ENCODE measurements at regions not wholly inside any gene's neighbourhood (a gene's known extent, or its start where the extent isn't known, plus 50 kb on each side); places are given as distances from the start of the nearest gene placed in this dataset.

DNA sequence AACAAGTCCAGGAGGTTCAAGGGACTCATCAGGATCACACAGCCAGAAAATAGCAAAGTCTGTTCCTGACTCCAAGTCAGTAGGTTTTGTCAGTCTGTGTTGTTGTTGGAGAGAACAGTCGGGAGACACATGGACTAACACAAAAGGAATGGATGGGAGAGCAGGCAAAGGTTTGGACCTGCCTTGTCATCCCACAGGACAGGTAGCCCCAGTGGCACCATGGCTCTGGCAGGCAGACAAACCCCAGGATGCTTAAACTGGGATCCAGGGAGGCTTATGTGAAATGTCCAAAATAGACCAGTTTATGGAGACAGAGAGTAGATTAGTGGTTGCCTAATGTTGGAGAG is 201.6 kb upstream of the NAV2 start (continued):
- TF ChIP-seq, protein P1, sequence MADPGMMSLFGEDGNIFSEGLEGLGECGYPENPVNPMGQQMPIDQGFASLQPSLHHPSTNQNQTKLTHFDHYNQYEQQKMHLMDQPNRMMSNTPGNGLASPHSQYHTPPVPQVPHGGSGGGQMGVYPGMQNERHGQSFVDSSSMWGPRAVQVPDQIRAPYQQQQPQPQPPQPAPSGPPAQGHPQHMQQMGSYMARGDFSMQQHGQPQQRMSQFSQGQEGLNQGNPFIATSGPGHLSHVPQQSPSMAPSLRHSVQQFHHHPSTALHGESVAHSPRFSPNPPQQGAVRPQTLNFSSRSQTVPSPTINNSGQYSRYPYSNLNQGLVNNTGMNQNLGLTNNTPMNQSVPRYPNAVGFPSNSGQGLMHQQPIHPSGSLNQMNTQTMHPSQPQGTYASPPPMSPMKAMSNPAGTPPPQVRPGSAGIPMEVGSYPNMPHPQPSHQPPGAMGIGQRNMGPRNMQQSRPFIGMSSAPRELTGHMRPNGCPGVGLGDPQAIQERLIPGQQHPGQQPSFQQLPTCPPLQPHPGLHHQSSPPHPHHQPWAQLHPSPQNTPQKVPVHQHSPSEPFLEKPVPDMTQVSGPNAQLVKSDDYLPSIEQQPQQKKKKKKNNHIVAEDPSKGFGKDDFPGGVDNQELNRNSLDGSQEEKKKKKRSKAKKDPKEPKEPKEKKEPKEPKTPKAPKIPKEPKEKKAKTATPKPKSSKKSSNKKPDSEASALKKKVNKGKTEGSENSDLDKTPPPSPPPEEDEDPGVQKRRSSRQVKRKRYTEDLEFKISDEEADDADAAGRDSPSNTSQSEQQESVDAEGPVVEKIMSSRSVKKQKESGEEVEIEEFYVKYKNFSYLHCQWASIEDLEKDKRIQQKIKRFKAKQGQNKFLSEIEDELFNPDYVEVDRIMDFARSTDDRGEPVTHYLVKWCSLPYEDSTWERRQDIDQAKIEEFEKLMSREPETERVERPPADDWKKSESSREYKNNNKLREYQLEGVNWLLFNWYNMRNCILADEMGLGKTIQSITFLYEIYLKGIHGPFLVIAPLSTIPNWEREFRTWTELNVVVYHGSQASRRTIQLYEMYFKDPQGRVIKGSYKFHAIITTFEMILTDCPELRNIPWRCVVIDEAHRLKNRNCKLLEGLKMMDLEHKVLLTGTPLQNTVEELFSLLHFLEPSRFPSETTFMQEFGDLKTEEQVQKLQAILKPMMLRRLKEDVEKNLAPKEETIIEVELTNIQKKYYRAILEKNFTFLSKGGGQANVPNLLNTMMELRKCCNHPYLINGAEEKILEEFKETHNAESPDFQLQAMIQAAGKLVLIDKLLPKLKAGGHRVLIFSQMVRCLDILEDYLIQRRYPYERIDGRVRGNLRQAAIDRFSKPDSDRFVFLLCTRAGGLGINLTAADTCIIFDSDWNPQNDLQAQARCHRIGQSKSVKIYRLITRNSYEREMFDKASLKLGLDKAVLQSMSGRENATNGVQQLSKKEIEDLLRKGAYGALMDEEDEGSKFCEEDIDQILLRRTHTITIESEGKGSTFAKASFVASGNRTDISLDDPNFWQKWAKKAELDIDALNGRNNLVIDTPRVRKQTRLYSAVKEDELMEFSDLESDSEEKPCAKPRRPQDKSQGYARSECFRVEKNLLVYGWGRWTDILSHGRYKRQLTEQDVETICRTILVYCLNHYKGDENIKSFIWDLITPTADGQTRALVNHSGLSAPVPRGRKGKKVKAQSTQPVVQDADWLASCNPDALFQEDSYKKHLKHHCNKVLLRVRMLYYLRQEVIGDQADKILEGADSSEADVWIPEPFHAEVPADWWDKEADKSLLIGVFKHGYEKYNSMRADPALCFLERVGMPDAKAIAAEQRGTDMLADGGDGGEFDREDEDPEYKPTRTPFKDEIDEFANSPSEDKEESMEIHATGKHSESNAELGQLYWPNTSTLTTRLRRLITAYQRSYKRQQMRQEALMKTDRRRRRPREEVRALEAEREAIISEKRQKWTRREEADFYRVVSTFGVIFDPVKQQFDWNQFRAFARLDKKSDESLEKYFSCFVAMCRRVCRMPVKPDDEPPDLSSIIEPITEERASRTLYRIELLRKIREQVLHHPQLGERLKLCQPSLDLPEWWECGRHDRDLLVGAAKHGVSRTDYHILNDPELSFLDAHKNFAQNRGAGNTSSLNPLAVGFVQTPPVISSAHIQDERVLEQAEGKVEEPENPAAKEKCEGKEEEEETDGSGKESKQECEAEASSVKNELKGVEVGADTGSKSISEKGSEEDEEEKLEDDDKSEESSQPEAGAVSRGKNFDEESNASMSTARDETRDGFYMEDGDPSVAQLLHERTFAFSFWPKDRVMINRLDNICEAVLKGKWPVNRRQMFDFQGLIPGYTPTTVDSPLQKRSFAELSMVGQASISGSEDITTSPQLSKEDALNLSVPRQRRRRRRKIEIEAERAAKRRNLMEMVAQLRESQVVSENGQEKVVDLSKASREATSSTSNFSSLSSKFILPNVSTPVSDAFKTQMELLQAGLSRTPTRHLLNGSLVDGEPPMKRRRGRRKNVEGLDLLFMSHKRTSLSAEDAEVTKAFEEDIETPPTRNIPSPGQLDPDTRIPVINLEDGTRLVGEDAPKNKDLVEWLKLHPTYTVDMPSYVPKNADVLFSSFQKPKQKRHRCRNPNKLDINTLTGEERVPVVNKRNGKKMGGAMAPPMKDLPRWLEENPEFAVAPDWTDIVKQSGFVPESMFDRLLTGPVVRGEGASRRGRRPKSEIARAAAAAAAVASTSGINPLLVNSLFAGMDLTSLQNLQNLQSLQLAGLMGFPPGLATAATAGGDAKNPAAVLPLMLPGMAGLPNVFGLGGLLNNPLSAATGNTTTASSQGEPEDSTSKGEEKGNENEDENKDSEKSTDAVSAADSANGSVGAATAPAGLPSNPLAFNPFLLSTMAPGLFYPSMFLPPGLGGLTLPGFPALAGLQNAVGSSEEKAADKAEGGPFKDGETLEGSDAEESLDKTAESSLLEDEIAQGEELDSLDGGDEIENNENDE (IDR thresholded peaks at IDR 0.05; ENCODE audit: insufficient replicate concordance, low read length) = no peak
- TF ChIP-seq FOSL1 (IDR thresholded peaks at IDR 0.05; ENCODE audit: insufficient read depth, low read depth, low read length) (no peak), TBP (IDR thresholded peaks at IDR 0.05; ENCODE audit: low read depth, low read length) (no peak), CHD2 (IDR thresholded peaks at IDR 0.05; ENCODE audit: low read length) (no peak), SP1 (IDR thresholded peaks at IDR 0.05; ENCODE audit: low read depth, low read length) (no peak), RAD21 (IDR thresholded peaks at IDR 0.05 in 1 of 2, conservative IDR thresholded peaks at IDR 0.05 in 1 of 2; ENCODE audit: low read depth in 2 of 2, low read length in 2 of 2) (no peak), CTBP2 (IDR thresholded peaks at IDR 0.05; ENCODE audit: borderline replicate concordance, insufficient read depth, insufficient read length, low read length) (no peak), GTF2F1 (IDR thresholded peaks at IDR 0.05; ENCODE audit: borderline replicate concordance, low read depth, low read length) (no peak), SP4 (IDR thresholded peaks at IDR 0.05; ENCODE audit: low read length) (no peak), RNF2 (IDR thresholded peaks at IDR 0.05; ENCODE audit: borderline replicate concordance, low read depth, low read length, missing control alignments, poor library complexity, severe bottlenecking) (no peak), TAF7 (optimal IDR thresholded peaks at IDR 0.05; ENCODE audit: borderline replicate concordance, low read depth, low read length) (no peak)
- TF ChIP-seq, protein P2, sequence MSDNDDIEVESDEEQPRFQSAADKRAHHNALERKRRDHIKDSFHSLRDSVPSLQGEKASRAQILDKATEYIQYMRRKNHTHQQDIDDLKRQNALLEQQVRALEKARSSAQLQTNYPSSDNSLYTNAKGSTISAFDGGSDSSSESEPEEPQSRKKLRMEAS (IDR thresholded peaks at IDR 0.05) = no peak
